Brain microvascular endothelial cell (primary cell): ENCODE measurements at regions not wholly inside any gene's neighbourhood (a gene's known extent, or its start where the extent isn't known, plus 50 kb on each side); places are given as distances from the start of the nearest gene placed in this dataset.

ENCODE experiments used
- DNase-seq: peaks from one replicate; pipeline ENCODE4 v3.0.0-alpha.2; 2020
- H3K27ac ChIP-seq: fragments of 250-450 bp; sonication (Bioruptor Pico); 2 replicates; pipeline ENCODE4 v1.5.1; 2020; ENCODE audit warnings: mild to moderate bottlenecking, moderate library complexity
- H3K27me3 ChIP-seq: fragments of 250-450 bp; sonication (Bioruptor Pico); replicated peaks from 2 replicates; pipeline ENCODE4 v1.5.1; 2020; ENCODE audit warnings: mild to moderate bottlenecking
- H3K36me3 ChIP-seq: fragments of 250-450 bp; sonication (Bioruptor Pico); replicated peaks from 2 replicates; pipeline ENCODE4 v1.5.1; 2020; ENCODE audit warnings: mild to moderate bottlenecking
- H3K4me3 ChIP-seq: 2 replicates; pipeline ENCODE4 v1.5.1; 2011; ENCODE audit warnings: low read depth, mild to moderate bottlenecking, control low read depth, low read length, moderate library complexity
- in situ Hi-C: cut with HindIII; loops from 2 replicates; pipeline ENCODE4 v1.10.0; 2017; ENCODE audit warnings: low sequenced_read_pairs, low pct_ligation_motif_present
- TF ChIP-seq, protein P1 (sequence below): IDR thresholded peaks from 2 replicates; pipeline ENCODE4 v1.5.1; 2011; ENCODE audit warnings: low read depth, mild to moderate bottlenecking, moderate library complexity, low read length, control low read depth, inconsistent platforms; ENCODE audit errors: missing control alignments

GRCh38 chr1:199774433-199775089, 252.9 kb upstream of the NR5A2 start:
- TF ChIP-seq, protein P1, sequence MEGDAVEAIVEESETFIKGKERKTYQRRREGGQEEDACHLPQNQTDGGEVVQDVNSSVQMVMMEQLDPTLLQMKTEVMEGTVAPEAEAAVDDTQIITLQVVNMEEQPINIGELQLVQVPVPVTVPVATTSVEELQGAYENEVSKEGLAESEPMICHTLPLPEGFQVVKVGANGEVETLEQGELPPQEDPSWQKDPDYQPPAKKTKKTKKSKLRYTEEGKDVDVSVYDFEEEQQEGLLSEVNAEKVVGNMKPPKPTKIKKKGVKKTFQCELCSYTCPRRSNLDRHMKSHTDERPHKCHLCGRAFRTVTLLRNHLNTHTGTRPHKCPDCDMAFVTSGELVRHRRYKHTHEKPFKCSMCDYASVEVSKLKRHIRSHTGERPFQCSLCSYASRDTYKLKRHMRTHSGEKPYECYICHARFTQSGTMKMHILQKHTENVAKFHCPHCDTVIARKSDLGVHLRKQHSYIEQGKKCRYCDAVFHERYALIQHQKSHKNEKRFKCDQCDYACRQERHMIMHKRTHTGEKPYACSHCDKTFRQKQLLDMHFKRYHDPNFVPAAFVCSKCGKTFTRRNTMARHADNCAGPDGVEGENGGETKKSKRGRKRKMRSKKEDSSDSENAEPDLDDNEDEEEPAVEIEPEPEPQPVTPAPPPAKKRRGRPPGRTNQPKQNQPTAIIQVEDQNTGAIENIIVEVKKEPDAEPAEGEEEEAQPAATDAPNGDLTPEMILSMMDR, result no peak
- Histone ChIP-seq H3K36me3 (no peaks in the 10 kb centered on the region), H3K27ac (no peak overlapping the region), H3K4me3 (no peak overlapping the region), H3K27me3 (no peaks in the 10 kb centered on the region)
- peak; percentile 7 for DNase-seq
- in situ Hi-C loops, result no loop called here

DNA sequence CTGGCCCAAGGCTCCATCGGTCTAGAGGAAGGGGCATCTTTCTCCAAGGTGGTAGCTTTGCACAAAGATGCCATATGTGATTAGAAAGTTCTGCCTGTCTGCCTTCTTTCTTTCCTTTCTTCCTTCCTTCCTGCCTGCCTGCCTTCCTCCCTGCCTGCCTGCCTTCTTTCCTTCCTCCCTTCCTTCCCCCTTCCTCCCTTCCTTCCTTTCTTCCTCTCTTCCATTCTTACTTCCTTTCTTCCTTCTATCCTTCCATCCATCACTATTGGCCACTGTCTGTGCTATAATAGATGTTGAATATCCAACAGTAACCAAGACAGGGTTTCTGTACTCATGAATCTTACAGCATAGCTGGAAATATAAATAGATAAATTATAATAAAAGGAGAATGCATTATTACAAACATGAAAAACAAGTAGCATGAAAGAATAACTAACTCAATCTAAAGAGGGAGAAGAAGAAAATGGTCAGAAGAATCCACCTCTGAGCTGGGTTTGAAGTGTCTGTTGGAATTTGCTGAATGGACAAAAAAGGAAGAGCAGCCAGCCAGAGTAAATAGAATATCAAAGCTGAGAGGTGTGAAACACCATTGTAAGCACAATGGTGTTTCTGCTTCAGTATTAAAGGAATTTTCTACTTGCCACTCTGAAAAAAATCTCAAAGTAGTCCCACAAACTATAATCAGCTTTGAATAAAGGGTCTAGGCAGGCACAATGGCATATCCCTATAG, 250.6 kb upstream of the NR5A2 start:
- Histone ChIP-seq H3K4me3 (no peak overlapping the region), H3K36me3 (no peaks in the 10 kb centered on the region), H3K27me3 (no peaks in the 10 kb centered on the region), H3K27ac (no peak overlapping the region)
- in situ Hi-C loops, result no loop called here
- TF ChIP-seq, protein P1, result no peak
- DNase-seq, result no peak

GRCh38 chr1:199778324-199778955, 249.1 kb upstream of the NR5A2 start:
- Histone ChIP-seq H3K36me3 (no peaks in the 10 kb centered on the region), H3K4me3 (no peak overlapping the region), H3K27ac (no peak overlapping the region), H3K27me3 (no peaks in the 10 kb centered on the region)
- DNase-seq, result no peak
- TF ChIP-seq, protein P1, result no peak
- in situ Hi-C loops, result no loop called here

DNA sequence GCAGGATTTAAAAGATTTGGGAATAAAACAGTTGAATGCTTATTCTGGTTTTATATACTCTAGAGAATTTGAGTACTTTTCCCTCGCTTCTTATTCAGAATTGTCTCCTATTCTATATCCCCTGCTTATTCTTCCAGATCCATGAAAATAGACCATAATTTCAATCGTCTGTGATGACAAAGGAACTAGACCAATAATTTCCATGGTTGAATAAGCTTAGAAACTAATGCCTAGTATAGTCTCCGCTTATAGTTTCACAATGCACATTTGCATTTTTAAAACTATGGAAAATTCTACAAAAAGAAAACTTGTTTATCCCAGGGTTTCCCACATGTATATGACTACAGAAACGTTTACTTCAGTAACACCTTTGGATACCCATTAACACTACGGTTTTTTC, 247.4 kb upstream of the NR5A2 start:
- in situ Hi-C loops, result no loop called here
- H3K36me3 ChIP-seq, result no peaks in the 10 kb centered on the region
- no peak overlapping the region for H3K4me3 ChIP-seq
- no peak overlapping the region for H3K27ac ChIP-seq
- H3K27me3 ChIP-seq, result no peaks in the 10 kb centered on the region
- TF ChIP-seq, protein P1, result no peak
- DNase-seq, result no peak

DNA sequence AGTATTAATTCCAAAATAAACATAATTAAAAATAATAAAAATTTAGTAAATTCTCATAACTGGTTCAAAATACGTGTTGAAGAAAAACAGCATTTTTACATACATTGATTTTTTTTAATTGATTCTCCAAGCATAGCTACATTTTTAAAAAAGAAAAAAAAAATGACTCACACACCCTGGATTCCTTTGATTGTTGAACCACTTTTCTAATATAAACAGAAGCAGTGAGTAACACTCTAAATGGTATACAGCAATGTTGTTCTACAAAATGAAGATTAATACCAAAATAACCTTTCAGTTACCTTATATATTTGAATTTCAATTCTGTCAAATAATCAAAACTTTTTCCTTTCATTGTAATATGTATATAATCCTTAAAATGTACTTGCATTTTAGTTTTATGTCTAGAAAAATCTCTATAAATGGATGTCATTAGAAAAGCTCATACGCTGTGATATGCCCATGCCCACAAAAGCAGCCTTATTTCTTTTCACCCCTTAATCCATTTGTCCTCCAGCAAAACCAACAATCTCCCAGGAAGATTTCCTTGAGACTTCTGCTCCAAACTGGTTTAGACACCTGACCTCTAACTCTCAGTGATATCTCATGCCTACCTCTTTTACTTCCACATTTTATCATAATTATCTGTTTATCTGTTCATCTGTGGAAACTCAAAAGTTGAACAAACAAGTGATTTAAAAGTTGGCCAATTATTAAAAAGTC, 246.4 kb upstream of the NR5A2 start:
- Histone ChIP-seq H3K27me3 (no peaks in the 10 kb centered on the region), H3K4me3 (no peak overlapping the region), H3K36me3 (no peaks in the 10 kb centered on the region), H3K27ac (no peak overlapping the region)
- TF ChIP-seq, protein P1, result no peak
- in situ Hi-C loops, result no loop called here
- DNase-seq, result no peak
